NOMO-1 treated with DMSO at 0.1 percent for 48 hours (cell line): ENCODE measurements at regions not wholly inside any gene's neighbourhood (a gene's known extent, or its start where the extent isn't known, plus 50 kb on each side); places are given as distances from the start of the nearest gene placed in this dataset.

Experiments
- DNase-seq: peaks from one replicate; lab custom pipeline; 2025; ENCODE audit not compliant: unreplicated experiment; lab: John Stamatoyannopoulos, UW

- DNase-seq = no peak
Measured at GRCh38 chr3:182612332-182612731, 181.0 kb upstream of the ATP11B start.

- DNase-seq = no peak
Measured at GRCh38 chr3:182617500-182617899, 175.8 kb upstream of the ATP11B start.

- DNase-seq = peak; percentile 17
Measured at GRCh38 chr3:182618085-182618732, 175.1 kb upstream of the ATP11B start.

DNA sequence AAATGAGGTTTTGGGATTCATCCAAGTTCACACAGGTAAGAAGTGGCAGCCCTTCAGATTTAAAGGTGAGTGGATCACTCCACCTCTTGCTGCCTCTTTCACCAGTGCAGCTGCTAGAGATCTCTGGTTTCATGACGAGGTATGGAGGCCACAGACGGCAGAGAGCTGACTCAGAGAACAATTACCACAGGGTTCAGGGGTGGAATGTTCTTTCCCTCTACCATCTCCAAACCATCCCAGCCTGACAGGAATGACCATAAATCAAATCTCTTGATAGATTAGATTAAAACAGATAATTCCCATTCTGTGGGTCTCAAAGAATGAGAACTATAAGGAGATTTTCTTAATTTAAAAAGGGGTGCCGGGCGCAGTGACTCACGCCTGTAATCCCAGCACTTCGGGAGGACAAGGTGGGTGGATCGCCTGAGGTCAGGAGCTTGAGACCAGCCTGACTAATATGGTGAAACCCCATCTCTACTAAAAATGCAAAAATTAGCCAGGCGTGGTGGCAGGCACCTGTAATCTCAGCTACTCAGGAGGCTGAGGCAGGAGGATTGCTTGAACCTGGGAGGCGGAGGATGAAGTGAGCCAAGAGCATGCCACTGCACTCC lies 174.2 kb upstream of the ATP11B start:
- no peak for DNase-seq

- DNase-seq = no peak
Measured at GRCh38 chr3:182620723-182621434, 172.4 kb upstream of the ATP11B start.

GRCh38 chr3:182621435-182622240 lies 171.7 kb upstream of the ATP11B start:
- no peak for DNase-seq

DNA sequence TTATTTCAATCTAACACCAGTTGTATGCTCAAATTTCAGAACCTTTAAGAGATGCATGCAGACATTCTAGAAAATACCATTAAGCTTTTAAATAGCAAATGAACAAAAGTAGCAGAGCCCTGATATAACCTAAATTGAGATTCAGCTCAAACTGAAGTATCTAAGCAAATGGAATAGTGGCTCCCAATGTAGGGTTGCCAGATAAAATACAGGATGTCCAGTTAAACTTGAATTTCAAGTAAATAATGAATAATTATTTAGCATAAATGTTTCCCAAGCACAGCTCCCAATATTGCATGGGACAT lies 171.1 kb upstream of the ATP11B start:
- DNase-seq = no peak

- DNase-seq = no peak
Measured at GRCh38 chr3:182626484-182627467, 166.5 kb upstream of the ATP11B start.

GRCh38 chr3:182628531-182628930 lies 164.8 kb upstream of the ATP11B start:
- DNase-seq = no peak

- no peak for DNase-seq
Measured at GRCh38 chr3:182629521-182629920, 163.8 kb upstream of the ATP11B start.

- no peak for DNase-seq
Measured at GRCh38 chr3:182631183-182632076, 161.9 kb upstream of the ATP11B start.

- DNase-seq = no peak
Measured at GRCh38 chr3:182632077-182632393, 161.3 kb upstream of the ATP11B start.

- DNase-seq = no peak
Measured at GRCh38 chr3:182633186-182633585, 160.1 kb upstream of the ATP11B start.

DNA sequence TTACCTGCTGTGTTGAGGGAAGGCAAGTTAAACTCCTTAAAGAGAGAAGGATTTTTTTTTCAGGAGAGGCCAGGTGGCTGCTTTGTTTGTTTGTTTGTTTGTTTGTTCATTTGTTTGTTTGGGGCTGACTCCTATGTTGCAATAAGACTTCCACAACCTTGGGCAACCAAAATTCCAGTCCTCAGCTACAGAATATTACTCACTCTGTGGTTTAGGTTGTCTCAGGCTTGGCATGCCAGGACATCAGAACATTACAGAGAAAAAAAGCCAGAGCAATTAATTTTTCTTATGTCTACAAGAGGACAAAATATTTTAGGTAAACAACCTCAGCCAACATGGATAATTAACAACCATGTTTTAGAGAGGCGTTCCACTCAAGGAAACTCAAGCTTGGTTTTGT lies 156.7 kb upstream of the ATP11B start:
- DNase-seq = no peak

- no peak for DNase-seq
Measured at GRCh38 chr3:182637350-182638110, 155.8 kb upstream of the ATP11B start.

DNA sequence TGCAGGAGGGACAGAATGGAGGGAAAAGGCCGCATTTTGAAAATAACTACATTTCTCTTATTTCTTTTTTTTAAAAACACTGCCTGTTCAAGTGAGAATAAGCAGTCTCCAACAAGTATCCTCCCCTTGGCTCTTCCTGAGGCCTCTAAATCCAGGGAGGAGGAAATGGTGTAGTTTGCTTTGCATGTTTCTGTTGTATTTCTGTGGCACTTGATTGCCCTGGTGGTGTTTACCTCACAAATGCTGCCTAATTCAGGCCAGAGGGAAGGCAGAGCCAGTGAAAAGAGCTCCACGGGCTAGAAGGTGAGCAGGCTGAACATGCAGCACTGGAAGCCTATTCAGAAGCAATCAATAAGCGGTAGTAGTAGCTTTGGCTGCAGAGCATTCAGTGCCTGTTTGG lies 149.3 kb upstream of the ATP11B start:
- DNase-seq = no peak

GRCh38 chr3:182644790-182645433 lies 148.4 kb upstream of the ATP11B start:
- no peak for DNase-seq

- no peak for DNase-seq
Measured at GRCh38 chr3:182650568-182651128, 142.7 kb upstream of the ATP11B start.
